Stimulated activated CD4-positive, alpha-beta T cell treated with anti-CD3 and anti-CD28 coated beads, Interleukin-4, amount 100 ng/mL, for 48 hours (primary cell): ENCODE measurements at regions not wholly inside any gene's neighbourhood (a gene's known extent, or its start where the extent isn't known, plus 50 kb on each side); places are given as distances from the start of the nearest gene placed in this dataset.
"Not testable (repeated sequence)": the region's sequence is repeated elsewhere in the genome, so short reads cannot be mapped to it uniquely, and the experiment has no call there.

Experiments used
- DNase-seq, 2 donors: peaks; one replicate each; pipeline ENCODE4 v3.0.0-alpha.2; 2020; ENCODE audit warnings: low read depth in 2 of 2

DNA sequence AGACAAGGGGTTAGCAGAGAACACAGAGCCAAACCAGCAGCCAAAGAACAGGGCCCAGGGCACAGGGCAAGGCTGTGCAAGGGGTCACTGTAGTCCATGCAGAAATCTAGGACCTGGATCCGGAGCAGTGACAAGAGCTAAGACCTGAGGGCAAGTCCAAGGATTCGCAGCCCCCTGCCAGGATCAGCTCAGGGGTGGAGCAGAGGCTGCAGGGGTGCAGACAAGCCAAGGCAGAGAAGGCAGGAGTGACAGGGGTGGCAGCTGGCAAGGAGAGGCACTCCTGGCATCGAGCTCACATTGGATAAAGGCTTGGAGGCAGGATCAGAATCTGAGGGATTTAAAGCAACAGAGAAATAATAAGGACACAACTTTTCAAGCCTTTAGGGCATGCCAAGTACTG is 80.7 kb upstream of the NANOS1 start:
- no peak for DNase-seq

GRCh38 chr10:118950190-118950680 is 79.3 kb upstream of the NANOS1 start:
- DNase-seq = no peak

DNA sequence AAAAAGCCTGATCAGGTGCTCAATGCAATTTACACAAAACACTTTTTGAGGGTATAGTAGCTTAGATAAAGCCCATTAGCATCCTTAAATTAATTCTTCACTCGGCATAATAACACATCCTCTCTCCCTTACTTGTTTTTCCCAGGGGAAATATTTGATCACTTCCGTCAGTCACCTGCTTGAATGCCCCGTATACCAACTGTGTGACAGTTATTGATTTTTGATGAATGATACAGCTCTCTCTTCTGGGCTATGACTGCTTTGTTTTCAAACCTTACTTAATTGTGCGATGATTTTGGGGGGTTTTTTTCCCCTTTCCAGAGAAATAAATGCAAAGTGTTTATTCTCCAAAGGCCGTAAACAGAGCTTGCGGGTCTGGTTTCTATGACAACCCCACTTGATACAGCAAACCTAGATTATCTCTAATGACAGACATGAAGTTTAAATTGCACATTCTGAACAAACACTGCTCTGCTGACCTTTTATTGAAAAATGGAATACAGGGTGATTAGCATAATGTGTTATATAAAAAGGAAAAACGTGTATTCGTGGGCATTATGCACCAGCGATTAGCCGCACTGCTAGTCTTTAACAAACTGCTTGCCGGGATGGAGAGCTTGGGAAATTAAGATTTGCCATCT is 78.4 kb upstream of the NANOS1 start:
- no peak for DNase-seq

- DNase-seq = no peak
Measured at GRCh38 chr10:118952493-118953295, 76.8 kb upstream of the NANOS1 start.

DNA sequence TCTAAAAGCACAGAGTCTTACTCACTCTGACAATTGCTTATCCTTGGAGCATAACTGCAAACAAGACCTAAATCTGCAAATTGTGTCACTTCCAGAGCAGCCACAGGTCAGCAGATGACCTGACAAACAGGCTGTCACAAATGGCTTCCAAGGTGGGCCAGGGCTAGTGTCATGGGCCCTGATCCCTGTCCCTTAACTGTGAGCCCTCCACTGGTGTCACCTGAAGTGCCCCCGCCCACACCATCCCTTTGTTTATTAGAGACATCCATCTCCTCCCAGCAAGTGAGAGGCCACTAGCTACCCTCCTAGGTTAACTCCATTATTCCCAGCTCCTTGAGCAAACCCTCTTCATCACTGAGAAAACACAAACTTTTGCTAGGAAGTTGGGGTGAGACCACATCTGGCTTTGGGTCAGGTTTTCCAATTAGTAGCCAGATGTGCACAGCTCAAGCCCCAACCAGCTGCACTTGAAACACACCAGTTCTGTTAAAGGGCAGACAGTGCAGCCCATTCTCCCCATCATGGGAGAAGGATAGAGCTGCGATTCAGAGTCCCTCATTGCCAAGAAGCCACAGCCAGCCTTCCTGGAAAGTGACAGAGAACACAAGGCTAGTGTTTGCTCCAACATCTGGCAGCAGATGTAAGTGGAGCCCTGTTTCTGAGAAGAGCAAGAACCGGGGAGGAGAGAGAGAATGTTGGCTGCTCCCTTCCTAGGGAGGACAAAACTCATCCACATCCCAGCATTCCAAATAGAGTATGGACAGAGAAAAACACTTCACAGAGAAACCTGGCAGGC is 75.7 kb upstream of the NANOS1 start:
- no peak for DNase-seq

DNA sequence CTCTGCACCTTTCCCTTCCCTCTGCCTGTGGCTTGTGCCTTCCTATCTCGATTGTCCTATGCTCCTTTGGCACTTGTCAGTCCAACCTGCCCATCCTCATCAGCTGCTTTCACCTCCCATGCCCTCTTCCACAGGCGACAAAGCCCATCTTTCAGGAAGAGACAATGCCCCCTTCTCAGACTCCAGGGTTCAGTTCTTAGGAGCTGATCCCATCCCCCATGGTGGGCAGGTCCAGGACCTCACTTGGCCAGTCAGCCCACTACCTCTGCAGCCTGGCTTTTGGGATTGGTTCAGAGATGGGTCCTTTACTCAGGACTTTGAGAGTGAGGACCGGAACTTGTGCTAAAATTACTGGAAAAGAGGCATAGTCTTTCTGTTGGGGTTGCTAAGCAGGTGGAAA is 74.0 kb upstream of the NANOS1 start:
- DNase-seq = no peak

DNA sequence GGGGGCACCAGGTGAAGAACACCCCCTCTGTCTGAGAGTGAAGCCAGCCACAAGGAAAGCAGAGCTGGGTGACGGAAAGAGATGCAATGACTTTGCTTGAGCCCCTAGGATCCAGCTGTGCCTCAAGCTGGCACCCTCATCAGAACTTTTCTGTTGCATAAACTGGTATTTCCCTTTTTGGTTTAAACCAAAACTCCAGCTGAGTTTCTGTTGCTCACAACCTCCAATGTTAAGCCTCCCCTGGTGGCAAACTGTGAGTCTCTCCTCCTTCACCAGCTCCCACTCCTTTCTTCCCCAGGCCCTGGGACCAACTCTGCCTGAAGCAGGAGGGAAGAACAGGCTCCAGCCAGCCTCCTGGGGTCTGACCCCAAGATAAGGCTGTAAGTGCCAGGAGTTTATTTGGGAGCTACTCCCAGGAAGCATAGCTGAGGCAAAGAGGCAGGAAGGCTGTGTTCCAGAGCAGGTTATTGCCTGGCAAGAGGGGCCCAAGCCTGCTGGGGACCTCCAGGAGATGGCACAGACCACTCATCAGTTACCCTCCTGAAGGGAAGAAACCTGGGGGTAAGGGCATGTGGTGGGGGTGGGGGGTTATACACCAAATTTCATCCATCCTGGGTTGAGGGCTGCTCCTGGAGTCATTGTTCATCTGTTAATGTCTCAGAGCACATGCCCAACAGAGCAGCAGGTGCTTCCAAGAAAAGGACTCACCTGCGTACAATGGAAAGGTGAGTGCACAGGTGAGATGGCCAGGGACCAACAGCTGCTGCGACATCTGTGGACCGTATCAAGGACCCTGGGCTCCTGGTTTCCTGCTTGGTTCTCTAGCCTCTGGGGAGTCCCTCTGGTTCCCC is 73.3 kb upstream of the NANOS1 start:
- no peak for DNase-seq

DNA sequence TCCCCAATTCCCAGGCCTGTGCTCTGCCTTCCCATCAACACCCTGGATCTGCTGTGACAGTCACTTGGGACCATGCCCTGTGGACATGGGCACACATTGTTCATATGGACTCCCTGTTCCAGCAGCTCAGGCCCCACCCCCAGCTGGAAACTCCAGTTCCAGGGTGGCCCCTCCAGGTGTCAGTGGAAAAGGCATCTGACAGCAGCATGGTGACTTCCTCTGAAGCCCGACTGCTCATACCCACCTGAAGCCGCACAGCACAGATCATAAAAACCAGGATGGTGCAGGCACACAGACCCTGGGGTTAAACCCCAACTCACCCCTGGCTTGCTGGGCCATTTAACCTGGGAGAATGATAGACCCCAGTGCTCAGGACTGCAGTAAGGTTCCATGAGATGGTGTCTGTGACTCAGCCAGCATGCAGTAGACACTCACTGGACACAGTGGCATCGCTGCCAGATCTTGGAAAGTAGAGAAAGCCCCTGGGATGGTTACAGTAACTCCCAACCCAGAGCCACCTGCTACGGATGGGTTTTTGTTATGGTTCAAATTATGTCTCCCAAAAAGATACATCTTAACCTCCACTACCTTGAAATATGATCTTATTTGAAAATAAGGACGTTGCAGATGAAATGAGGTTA is 72.6 kb upstream of the NANOS1 start:
- DNase-seq = no peak

DNA sequence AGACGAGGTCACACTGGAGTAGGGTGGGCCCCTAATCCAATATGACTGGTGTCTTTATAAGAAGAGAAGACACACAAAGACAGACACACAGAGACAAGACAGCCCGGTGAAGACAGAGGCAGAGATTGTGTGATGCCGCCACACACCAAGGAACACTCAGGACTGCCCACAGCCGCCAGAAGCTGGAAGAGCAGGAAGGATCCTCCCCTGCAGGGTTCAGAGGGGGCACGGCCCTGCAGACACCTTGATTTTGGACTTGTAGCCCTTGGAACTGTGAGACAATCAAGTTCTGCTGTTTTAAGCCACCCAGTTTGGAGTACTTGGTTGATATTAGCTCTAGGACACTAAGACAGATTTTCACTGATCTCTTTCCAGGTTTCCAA is 72.1 kb upstream of the NANOS1 start:
- DNase-seq = no peak

DNA sequence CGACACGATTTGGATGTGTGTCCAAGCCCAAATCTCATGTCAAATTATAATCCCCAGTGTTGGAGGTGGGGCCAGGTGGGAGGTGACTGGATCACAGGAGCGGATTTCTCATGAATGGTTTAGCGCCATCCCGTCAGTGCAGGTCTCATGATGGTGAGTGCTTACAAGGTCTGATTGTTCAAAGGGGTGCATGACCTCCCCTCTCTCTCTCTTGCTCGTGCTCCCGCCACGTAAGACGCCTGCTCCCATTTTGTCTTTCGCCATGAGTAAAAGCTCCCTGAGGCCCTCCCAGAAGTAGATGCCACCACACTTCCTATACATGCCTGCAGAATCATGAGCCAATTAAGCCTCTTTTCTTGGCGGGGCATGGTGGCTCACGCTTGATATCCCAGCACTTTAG is 71.5 kb upstream of the NANOS1 start:
- no peak for DNase-seq

GRCh38 chr10:118958559-118958958 is 71.0 kb upstream of the NANOS1 start:
- DNase-seq = no peak

GRCh38 chr10:118958984-118959925 is 70.3 kb upstream of the NANOS1 start:
- no peak for DNase-seq

DNA sequence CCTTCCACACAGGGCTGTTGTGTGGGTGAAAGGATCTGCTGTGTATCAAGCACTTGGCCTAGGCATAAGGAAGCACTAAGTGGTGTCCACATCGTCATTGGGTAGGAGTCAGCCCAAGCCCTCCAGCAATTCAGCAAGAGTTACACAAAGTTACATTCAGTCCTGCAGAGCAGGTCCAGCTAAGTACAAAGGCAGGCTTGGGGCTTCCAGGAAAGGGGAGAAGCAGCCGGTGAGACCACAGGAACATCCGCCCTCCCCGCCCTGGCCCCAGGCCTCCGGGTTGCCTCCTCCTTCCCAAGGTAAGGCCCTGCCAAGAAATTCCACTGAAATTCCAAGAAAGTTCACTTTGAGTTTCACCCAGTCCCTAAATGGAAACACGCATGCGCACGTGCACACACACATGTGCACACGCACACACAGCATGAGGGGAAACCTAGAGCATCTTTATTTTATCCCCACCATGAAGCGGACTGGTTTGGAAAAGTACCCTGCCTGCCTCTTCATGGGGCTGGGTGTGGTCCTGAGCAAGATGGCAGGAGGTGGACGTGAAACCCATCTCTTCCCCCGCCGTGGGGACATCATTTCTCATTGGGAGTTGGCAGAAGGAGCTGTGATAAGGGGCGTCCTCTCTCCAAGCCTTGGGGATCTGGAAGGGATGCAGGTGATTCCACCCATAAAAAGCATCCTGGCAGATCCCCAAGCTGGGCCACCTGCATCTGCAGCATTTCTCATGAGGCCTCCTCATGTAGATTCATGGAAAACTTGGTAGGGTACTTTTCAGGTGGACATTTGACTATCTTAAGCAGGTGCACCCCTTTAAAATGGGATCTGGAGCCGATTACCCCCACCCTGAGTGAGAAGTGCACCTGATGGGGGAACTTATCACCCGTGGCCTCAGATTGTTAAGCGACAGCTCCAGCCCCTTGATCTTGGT is 69.1 kb upstream of the NANOS1 start:
- no peak for DNase-seq

DNA sequence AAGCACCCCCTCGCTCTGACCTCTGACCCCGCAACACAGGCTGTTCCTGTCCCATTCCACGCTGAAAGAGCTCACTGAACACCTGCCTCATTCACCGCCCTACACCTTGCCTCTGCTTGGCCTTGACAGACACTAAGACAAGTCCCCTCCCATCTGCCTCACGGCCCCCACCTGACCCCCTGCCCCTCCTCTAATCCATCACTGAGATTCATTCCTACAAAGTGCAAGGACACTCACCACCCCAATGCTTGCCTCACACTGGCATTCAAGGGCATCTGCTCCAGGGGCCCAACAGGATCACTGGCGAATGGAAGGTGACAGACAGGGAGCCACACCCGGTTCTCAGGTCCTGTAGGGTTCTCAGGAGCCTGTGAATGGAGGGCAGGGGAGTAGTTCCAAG is 68.1 kb upstream of the NANOS1 start:
- DNase-seq = no peak

DNA sequence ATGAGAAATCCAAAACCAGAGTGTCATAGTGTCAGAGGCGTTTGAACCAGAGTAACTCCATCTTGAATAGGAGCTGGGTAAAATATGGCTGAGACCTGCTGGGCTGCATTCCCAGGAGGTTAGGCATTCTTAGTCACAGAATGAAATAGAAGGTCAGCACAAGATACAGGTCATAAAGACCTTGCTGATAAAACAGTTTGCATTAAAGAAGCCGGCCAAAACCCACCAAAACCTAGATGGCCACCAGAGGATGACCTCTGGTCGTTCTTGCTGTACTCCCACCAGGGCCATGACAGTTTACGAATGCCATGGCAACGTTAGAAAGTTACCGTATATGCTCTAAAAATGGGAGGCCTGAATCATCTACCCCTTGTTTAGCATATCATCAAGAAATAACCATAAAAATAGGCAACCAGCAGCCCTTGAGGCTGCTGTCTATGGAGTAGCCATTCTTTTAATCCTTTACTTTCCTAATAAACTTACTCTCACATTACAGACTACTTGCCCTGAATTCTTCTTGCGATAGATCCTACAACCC is 67.1 kb upstream of the NANOS1 start:
- not testable (repeated sequence) for DNase-seq

DNA sequence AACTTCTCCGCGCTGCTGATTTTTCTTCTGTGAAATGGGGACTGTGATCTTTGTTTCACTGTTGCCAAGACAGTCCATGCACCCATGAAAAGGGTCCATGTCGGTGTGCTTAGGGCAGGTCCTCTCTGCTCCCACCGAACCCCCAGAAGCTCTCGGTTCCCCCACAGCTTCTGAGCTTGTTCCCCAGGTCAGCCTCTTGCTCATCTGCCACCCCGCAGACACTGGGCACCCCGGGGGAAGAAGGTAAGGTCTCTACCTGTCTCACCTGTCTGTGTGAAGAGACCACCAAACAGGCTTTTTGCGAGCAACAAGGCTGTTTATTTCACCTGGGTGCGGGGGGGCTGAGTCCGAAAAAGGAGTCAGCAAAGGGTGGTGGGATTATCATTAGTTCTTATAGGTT is 66.2 kb upstream of the NANOS1 start:
- DNase-seq = no peak

GRCh38 chr10:118963933-118964332 is 65.6 kb upstream of the NANOS1 start:
- no peak for DNase-seq

DNA sequence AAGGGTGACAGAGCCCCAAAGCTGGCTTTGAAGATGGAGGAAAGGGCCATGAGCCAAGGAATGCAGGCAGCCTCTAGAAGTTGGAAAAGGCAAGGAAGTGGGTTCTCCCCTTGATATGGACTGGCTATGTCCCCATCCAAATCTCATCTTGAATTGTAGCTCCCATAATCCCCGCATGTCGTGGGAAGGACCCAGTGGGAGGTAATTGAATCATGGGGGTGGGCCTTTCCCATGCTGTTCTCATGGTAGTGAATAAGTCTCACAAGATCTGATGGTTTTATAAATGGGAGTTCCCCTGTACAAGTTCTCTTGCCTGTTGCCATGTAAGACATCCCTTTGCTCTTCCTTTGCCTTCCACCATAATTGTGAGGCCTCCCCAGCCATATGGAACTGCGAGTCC is 65.0 kb upstream of the NANOS1 start:
- not testable (repeated sequence) for DNase-seq

GRCh38 chr10:118965096-118965495 is 64.4 kb upstream of the NANOS1 start:
- DNase-seq = no peak
